SU-DHL-6 (cell line): ENCODE measurements at regions not wholly inside any gene's neighbourhood (a gene's known extent, or its start where the extent isn't known, plus 50 kb on each side); places are given as distances from the start of the nearest gene placed in this dataset.

Experiments
- EZH2phosphoT487 ChIP-seq: fragments of 200-600 bp; sonication (generic), shearing (Covaris generic); conservative IDR thresholded peaks from 2 replicates; pipeline ENCODE4 v1.6.1; 2018; ENCODE audit warnings: mild to moderate bottlenecking, antibody characterized with exemption, low read length, moderate library complexity, mixed read lengths
- TF ChIP-seq, protein P1 (sequence below): fragments of 200-600 bp; sonication (generic); IDR thresholded peaks from one replicate; pipeline ENCODE4 v1.5.1; 2017; ENCODE audit warnings: antibody characterized with exemption, mild to moderate bottlenecking, low read length, moderate library complexity; ENCODE audit not compliant: insufficient read depth, poor library complexity, severe bottlenecking

DNA sequence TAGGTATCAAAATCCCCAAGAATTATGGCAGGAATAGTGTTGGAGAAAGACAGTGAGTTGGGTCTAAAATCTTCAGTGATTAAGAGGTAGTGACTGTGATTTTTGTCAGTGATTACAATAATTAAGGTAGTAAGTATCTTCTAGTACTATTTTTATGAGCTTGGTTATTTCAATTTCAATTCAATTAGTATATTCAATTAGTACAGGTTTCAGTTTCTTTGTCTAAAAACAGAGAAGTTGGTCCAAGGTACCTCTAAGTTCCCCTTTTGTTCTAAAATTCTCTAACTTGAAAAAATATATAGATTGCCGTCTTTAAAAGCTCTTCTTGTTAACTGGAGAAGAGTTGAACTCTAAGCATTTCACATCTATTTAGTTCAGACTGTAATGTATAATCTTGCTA is 82.9 kb downstream of the OTUD1 start:
- TF ChIP-seq, protein P1, sequence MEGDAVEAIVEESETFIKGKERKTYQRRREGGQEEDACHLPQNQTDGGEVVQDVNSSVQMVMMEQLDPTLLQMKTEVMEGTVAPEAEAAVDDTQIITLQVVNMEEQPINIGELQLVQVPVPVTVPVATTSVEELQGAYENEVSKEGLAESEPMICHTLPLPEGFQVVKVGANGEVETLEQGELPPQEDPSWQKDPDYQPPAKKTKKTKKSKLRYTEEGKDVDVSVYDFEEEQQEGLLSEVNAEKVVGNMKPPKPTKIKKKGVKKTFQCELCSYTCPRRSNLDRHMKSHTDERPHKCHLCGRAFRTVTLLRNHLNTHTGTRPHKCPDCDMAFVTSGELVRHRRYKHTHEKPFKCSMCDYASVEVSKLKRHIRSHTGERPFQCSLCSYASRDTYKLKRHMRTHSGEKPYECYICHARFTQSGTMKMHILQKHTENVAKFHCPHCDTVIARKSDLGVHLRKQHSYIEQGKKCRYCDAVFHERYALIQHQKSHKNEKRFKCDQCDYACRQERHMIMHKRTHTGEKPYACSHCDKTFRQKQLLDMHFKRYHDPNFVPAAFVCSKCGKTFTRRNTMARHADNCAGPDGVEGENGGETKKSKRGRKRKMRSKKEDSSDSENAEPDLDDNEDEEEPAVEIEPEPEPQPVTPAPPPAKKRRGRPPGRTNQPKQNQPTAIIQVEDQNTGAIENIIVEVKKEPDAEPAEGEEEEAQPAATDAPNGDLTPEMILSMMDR: no peak
- TF ChIP-seq EZH2phosphoT487: no peak
